ENCODE measurements at regions not wholly inside any gene's neighbourhood (a gene's known extent, or its start where the extent isn't known, plus 50 kb on each side); places are given as distances from the start of the nearest gene placed in this dataset.
"Not testable (repeated sequence)": the region's sequence is repeated elsewhere in the genome, so short reads cannot be mapped to it uniquely, and the experiment has no call there.

DNA sequence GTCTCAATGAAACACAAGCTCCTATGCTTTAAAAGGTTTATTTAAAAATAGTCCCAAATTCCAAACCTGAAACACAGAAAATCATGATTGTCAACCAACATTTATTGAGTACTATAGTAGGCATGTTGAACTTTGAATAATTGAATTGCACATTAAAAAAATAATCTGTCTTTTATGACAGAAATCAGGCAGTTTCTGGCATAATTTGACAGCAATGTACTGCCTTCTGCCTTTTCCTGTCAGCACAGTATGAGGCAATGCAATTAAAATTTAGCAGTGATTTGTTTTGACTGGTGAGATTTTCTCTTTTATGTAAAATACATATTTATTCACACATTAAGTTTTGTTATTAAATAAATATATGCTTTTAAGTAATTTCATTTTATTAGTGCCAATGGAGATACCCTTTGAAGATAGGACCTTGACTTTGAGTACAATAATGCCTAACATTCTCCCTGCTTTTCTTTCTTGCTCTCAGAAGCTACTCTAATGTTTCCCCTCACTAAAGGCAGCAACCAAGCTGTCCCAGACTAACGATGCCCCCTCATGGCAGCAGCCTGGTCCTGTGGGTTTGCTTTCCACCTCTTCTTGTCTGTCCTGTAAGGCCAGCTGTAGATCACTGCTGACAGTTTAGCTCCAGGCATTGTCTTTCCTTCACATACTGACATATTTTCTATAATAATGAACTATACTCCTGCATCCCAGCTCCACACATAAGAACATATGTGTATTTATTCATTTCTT lies 346.7 kb downstream of the IL20RB start:
- no peak for DNase-seq

DNA sequence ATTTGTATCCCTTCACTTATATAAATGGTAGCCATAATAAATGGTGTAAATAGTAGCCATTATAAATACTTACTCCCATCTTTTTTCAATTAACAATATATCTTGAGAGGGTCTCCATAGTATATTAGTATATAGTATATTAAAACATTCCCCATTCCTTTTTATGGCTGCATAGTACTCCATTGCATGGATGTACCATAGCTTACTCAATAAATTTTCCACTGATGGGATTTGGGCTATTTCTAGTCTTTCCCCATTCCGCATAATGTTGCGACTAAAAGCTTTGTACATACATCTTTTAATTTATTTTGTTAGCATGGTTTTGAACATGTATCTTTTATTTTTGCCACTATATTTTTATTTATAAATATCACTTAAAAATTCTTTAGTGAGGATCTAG lies 366.3 kb downstream of the IL20RB start:
- no peak for DNase-seq

DNA sequence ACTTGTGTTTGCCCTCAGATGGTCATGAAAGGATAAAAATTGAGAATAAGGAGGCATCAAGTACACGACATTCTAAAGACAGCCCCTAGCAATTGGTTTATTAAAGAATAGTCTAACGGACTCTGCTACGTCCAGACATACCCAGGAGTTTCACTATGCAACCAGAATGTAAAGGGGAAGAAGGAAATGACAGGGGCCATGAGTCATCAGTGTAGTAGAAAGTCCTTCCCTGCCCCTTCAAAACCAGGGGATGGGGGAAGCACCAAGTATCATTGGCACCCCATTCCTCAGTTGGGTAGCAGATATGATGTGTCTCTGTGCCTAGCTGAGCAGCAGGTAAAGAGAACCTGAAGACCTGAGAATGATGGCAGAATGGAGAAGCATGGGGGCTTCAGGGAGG lies 367.4 kb downstream of the IL20RB start:
- no peak for DNase-seq

DNA sequence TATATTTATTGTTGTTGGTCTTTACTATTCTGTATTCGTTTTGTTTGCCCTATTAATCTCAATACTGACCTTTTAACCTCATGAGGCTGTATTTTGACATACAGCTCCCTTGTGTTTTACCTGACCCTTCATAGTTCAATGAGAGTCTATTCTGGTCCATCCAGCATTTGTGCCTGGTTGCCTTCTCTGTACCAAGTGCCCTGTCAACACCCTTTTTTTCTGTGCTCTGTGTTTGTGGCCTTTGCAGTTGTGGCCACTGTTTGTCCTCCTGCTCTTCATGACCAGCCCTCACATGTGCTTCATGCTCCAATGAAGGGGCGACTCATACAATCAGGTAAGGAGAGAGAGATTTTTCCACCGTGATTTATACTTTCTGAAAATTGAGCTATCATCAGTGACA lies 368.2 kb downstream of the IL20RB start:
- no peak for DNase-seq

DNA sequence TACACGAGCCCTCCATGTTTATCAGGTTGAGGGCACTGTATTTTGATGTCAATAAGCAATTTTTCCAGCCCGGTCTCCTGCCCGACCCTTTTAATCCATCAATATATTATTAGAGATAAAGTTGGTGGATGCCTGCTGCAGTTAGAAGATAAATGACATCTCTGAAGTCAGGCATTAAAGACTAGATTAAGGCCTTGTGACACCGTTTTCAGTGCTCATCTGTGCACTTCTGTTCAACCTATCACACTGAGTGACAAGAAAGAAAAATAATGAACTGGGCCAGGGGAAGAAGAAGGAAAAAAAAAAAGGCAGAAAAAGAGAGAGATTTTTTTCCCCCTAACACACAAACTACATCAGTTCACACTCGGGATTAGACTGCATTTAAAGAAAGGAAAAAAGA lies 371.8 kb downstream of the IL20RB start:
- DNase-seq = no peak

DNA sequence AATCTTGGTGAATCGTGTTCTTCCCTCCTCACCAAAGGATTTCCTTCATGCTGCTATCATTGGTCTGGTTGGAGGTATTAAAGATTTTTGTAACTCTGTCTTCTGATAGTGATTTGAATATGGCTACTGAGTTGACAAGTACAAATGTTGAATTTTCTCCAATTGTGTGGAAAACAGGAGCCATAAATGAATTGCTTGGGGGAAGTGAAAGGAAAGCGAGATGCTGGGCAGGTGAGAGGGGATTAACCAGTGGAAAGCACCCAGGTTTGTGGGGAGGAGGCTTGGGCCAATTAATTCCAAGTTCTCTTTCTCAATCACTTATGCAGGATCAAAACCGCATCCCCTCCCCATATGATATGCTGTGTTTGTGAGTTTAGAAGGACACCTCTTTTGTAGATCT lies 372.5 kb downstream of the IL20RB start:
- DNase-seq = no peak

DNA sequence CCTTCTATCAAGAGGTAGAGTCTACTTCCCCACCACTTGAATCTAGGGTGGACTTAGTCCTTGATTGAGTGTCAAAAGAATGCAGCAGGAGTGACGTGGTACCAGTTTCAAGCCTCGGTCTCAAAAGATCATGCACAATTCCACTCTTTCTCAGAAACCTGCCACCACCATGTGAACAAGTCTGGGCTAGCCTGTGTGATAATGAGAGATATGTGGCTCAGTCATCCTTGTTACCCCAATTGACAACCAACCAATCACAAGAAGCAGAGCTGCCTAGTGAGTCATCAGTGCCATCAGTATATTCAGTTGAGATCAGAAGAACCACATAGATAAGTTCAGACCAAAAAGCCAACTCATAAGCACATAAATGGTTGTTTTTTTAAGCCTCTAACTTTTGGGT lies 374.5 kb downstream of the IL20RB start:
- DNase-seq = no peak

DNA sequence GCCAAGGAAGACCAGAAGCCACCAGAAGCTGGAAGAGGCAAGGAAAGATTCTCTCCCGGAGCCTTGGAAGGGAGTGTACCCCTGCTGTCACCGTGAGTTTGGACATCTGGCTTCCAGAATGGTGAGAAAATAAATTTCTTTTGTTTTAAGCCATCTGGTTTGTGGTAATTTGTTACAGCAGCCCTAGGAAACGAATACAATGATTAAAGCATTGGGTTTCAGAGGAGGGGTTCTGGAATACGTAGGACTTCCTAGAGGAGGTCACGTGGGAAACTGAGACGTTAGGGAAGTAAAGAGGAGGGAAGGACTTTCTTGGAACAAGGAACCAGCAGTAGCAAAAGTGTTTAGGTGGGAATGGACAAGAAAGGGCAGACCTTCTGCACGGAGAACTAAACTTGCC lies 377.7 kb downstream of the IL20RB start:
- DNase-seq = peak; percentile 64

DNA sequence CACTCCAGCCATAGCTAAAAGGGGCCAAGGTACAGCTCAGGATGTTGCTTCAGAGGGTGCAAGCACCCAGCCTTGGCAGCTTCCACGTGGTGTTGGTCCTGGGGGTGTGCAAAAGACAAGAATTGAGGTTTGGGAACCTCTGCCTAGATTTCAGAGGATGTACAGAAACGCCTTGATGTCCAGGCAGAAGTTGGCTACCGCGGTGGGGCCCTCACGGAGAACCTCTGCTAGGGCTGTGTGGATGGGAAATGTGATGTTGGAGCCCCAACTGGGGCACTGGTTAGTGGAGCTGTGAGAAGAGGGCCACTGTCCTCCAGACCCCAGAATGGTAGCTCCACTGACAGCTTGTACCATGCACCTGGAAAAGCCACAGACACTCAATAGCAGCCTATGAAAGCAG lies 380.6 kb downstream of the IL20RB start:
- not testable (repeated sequence) for DNase-seq

DNA sequence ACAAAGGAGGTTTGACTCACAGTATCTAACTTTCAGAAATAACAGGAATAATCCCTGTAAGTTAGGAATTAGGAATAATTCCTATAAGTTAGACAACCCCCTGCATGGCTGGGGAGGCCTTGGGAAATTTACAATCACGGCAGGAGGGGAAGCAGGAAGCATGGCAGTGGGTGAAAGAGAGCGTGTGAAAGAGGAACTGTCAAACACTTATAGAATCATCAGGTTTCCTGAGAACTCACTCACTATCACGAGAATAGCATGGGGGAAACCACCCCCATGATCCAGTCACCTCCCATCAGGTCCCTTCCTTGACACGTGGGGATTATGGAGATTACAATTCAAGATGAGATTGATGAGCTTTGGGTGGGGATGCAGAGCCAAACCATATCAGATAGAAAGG lies 385.5 kb downstream of the IL20RB start:
- DNase-seq = no peak

DNA sequence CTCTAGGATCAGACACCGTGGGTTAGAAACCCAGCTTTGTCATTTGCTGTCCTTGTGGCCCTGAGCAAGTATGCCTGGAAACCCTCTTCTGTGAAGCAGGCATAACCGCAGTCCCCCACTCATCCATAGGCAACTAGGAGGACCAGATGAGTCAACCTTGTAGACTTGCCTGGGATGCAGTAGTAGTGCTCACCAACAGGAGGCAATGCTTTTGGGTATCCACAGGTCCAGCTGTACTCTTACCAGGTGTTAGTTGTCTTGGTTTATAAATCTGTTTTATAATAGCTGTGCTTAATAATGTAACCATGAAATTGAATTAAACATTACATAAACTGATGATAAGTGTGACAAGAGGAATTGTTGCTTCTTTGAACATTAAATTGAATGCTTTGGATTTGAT lies 389.3 kb downstream of the IL20RB start:
- no peak for DNase-seq

DNA sequence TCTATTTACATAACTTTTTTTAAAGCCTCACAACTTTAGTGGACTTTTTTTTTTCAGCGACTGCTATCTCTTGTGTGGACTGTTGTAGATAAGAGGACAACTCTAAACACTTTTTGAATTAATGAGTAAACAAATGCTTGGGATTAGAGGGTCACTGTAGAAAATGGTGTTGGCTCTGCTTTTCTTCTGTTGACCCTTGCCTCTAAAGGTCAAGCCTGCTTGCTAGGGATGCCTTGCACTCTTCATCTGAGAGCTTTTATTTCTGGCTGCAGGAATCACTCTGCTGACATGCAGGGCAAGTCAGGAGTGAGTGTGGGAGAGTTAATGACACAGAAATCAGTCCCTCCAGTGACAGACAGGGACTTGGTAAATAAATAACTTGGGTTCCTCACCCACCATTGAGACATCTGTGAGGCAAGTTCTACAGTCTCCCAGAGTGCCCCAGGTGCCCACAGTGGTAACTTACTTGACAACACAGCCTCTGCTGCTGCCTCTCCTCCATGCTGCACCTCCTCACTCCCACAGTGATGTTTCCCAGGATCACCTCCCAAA lies 390.1 kb downstream of the IL20RB start:
- no peak for DNase-seq

DNA sequence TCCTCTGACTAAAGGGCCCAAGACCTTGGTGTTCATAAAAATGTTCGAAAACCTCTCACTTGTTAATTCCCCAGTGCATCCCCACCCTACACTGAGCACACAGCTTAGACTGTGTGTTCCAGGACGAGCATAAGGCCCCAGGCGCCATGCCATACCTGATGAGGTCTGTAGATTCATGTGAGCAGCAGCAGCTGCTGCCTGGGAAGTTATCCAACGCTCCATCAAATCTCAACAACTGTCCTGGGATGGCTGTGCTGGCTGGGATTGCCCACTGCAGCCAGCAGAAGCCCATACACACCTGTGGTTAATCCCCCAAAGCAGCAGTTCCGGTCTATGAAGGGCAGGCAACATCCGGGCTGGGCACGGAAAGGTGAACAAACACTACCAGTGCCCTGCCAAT lies 391.2 kb downstream of the IL20RB start:
- peak; percentile 30 for DNase-seq

DNA sequence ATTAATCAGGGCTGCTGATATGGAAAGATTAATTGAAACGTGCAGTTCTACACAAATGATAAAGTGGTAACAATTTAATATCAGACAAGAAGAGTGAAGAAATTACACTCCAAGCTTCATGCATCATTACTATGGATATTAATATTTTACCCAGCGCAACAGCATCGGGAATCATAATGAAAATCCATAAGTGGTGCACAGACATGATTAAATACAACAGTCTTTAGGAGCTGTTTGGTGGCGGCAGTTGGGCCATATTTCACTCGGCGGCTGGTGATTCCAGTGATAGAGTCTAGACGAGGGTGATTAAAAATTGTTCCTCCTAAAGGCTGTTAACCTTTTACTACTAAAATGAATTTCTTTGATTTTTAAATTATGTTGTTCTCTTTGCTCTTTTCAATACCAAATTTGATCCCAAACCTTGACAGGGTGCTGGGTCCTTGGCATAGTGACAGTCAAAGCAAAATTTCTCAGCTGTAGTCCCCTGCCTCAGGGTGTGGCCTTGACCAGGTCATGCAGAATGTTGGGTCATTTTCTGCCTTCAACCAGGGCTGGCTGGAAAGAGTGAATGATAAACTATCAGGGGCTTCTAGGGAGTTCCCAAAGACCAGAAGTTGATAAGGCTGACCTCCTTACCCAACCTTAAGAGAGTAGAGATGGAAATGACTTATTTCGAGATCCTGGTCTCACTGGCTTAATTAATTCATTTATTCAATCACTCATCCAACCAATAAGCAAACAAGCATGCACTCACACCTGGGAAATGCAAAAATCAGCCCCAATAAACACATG lies 392.0 kb downstream of the IL20RB start:
- DNase-seq = no peak

DNA sequence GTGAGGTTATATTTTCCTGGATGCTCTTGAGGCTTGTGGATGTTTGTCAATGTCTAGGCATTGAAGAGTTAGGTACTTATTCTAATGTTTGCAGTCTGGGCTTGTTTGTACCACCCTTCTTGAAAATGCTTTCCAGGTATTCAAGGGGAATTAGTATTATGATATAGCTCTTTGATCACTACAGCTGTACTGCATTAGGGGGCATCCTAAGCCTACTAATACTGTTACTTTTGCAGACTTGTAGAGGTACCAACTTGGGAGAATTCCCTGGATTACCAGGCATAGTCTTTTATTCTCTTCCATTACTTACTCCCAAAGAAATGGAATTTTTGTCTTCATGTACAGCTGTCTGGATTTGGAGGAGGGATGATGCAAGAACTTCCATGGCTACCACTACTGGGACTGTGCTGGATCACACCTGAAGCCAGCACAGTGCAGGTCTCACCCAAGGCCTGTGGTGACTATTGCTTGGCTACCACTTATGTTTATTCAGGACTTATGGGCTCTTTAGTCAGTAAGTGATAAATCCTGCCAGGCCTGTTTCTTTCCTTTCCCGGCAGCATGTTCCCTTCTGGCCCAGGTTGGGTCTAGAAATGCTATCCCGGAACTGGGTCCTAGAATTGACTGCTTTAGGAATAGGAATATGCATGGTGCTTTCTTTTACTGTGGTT lies 402.9 kb downstream of the IL20RB start:
- DNase-seq = no peak

DNA sequence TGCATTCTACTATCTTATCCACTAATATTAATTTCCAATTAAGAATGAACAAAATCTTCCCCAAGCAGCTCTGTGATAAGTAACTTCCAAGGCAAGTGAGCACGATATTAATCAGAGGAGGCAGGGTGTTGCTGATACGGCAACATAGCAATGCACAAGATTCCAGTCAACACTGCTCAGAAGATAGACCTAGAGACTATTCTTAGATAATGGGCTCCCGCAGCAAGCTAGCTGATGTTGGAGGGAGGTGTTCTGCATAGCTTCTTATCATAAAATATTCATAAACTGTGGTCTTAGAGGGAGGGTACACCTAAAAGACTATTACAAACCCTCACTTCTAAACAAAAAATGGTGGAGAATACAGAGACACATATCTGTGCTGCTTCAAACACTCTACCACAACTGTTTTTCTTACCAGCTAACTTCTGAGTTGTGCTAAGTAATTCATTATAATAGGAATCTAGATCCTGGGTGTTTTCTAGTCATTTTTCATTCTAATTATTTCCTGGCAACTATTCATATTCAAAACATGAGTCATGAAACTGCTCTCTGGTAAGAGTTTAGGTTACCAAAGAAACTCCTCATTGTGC lies 382.0 kb upstream of the SOX14 start:
- no peak for DNase-seq

DNA sequence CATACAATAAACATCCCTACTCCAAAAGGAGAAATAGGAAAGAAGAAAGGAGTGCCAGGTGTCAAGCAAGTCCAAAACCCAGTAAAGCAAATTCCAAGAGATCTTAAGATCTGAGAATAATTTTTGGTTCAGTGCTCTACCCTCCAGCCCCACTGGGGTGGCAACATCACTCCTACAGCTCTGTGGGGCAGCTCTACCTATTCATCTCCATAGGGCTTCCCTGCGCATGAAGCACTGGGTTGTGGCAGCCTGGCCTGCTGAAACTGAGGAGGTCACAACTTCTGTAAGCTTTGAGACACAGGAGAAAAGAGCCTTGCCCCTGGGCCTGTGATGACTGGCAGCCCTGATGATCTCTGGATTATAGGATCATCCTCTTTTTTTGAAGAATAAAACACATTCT lies 378.2 kb upstream of the SOX14 start:
- no peak for DNase-seq

DNA sequence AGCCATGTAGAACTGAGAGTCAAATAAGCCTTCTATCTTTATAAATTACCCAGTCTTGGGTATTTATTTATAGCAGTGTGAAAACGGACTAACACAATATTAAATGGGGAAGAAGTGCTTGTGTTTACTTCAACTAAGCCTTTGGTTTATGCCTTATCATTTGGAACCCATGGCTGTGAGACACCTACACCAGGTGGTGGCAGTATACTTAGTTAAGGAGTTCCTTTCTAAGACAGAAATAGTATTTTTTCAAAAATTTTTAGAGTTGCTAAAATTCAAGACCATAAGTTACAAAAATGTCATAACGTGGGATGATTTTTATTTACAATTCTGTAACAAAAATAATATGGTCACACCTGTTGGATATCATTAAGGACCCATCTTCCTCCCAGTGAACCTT lies 354.5 kb upstream of the SOX14 start:
- DNase-seq = no peak

DNA sequence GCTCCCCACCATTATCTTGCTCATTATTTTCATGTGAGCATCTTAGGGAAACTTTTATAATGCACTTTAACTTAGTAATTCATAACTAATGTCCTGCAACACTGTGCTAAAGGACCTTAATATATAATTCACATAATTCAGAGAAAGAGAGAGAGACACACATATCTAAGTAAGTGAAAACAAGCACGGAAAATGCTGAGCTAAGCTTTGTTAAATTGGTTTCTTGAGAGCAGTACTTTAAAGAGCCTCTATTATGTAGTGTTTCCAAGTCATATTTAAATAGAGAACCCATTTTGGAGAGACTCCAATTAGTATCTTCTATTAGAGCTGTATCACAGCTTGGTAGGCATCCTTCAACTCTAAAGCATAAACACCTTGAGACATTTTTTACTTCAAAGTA lies 354.1 kb upstream of the SOX14 start:
- DNase-seq = no peak

DNA sequence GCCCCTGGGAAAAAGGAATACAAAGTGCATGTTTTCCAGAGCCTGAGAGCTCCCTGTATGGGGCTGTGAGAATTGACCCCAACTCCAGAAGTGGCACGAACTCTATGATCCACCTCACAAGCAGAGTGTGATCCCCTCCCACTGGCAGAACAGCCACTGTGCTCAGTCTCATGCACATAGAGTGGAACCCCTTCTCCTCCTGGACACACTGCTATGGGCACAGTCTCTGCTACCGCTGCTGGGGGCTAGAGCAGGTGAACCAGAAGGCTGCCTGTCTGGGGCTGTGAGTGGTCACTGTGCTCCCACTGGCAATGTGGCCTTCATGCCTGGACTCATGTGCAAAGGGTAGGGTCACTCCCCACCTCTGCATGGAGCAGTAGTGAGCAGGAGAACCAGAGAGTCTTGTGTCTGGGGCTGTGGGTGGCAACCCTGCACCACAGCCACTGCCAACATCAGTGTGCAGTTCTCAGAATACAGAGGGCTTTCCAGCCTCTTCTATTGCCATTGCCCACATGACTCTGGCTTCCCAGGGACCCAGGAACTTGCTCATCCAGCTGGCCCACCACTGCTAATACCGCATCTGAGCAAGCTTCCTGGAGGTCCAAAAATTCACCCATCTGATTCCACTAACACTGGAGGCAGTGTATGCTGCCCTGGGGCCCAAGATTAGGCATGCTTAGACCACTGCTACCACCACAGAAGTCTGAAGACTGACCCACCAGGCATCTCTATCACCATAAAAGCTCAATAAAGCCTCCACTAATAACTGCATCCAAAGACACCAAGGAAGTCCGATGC lies 343.7 kb upstream of the SOX14 start:
- no peak for DNase-seq

DNA sequence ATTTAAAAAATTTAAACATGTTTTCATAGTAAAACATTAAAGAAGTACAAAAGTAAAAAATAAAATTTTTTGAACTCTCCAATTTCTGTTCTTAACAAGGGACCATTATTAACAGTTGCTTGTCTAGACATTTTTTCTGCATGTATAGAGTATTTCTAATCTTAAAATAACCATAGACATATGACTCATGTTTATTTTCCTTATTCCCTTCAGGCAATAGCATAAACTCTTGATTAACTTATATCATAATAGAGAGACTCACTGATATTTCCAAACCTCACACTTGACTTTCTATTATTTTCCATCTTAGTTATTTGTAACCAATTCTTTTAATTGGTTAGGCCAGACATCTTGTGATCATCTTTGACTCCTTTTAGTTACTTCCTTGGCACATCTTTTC lies 325.6 kb upstream of the SOX14 start:
- no peak for DNase-seq

DNA sequence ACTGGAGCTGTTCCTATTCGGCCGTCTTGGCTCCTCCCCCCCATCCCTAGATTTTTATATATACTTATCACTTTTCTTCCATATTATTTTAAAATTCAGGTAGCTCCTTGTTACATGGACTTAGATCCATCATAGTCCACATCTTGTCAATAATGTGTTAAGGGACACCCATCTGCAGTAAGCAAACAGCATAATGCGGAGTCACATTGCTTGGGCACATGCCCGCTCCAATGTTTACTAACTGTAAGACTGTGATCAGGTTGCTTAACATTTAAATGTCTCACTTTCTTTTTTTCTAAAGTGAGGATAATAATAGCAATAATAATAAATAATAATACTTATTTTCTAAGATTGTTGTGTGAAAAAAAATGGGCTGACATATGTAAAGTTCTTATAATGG lies 303.2 kb upstream of the SOX14 start:
- no peak for DNase-seq

DNA sequence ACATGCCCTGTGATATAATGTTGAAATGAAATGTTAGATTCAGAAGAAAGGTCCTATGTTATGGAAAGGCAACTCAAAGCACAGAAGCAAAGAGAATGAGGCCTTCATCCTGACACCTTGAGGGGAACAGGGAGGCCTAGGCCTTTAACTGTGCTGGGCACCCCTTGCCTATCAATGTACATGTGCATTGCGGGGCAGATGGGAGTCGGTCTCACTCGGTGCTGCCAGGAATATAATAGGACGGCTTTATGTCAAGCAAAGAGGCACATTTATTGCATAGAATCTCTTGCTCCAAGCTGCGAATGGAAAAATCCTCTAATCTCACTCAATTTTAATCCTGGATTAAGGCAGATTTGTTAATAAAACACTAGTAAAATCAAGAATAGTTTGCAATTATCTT lies 301.0 kb upstream of the SOX14 start:
- no peak for DNase-seq
